HepG2 (cell line): ENCODE measurements at regions not wholly inside any gene's neighbourhood (a gene's known extent, or its start where the extent isn't known, plus 50 kb on each side); places are given as distances from the start of the nearest gene placed in this dataset.

Experiments used
- ATAC-seq: fragments of 200-7000 bp; cut with Tn5 transposase; 3 replicates; pipeline ENCODE4 v1.9.1; 2020; ENCODE audit warnings: mild to moderate bottlenecking, moderate library complexity
- BruUV-seq: library from RNA; stranded (reverse); fragments of 400-500 nt; replicated peaks from 2 replicates; lab custom pipeline; 2021; lab: Mats Ljungman, UMichigan
- CTCF ChIA-PET: fragments of 300-600 bp; formaldehyde crosslinking; extraction: SDS; loops from one replicate; lab custom pipeline; 2021; ENCODE audit warnings: low total read pairs, inconsistent platforms, low intra/inter-chr PET ratio; lab: Yijun Ruan, JAX
- POLR2A ChIA-PET: fragments of 350-600 bp; sonication (Branson Sonifier 250); formaldehyde crosslinking; loops from one replicate; lab custom pipeline; 2020; ENCODE audit warnings: antibody characterized with exemption, inconsistent platforms; lab: Yijun Ruan, JAX
- DNase-seq: peaks from one replicate; pipeline ENCODE4 v3.0.0-alpha.2; 2015; ENCODE audit warnings: low spot score
- FAIRE-seq: peaks from 3 replicates; lab custom pipeline; 2011; peaks lifted over from hg19 to GRCh38; lab: Jason Lieb, UNC
- H2AFZ ChIP-seq: one replicate; pipeline ENCODE4 v1.6.1; 2011; ENCODE audit warnings: low read length, inconsistent platforms
- H3K27ac ChIP-seq: fragments of 300-600 bp; 3 replicates; pipeline ENCODE4 v1.8.0; 2011; ENCODE audit warnings: mixed run types, mild to moderate bottlenecking, mixed read lengths, low read length, inconsistent platforms; ENCODE audit not compliant: insufficient read depth; ENCODE audit errors: extremely low read length
- H3K27me3 ChIP-seq, 2 experiments: fragments of 200-600 bp in 1 of 2; 2 replicates in 1 of 2; 3 replicates in 1 of 2; pipeline versions ENCODE4 v1.6.0 to v1.8.0; 2011; ENCODE audit warnings: low read length in 2 of 2, mild to moderate bottlenecking in 2 of 2, moderate library complexity in 2 of 2, inconsistent platforms in 1 of 2; ENCODE audit not compliant: insufficient read depth in 2 of 2, control insufficient read depth in 1 of 2
- H3K36me3 ChIP-seq, 2 experiments: fragments of 200-600 bp in 1 of 2; replicated peaks in 1 of 2; 2 replicates in 1 of 2; 3 replicates in 1 of 2; pipeline versions ENCODE4 v1.5.1 to v1.8.0; 2011; ENCODE audit warnings: low read length in 2 of 2, inconsistent platforms in 1 of 2; ENCODE audit not compliant: insufficient read depth in 2 of 2, control insufficient read depth in 1 of 2
- H3K4me1 ChIP-seq: 2 replicates; pipeline ENCODE4 v1.5.1; 2012; ENCODE audit warnings: low read length, inconsistent platforms; ENCODE audit not compliant: insufficient read depth
- H3K4me2 ChIP-seq: 2 replicates; pipeline ENCODE4 v1.6.0; 2011; ENCODE audit warnings: low read depth, low read length, inconsistent platforms
- H3K4me3 ChIP-seq, 3 experiments: fragments of 200-600 bp in 1 of 3; sonication (generic), shearing (Covaris generic) in 1 of 3; replicated peaks in 1 of 3; 2 replicates each; pipeline ENCODE4 v1.5.1; 2011 to 2016; ENCODE audit warnings: low read length in 3 of 3, inconsistent platforms in 2 of 3, low read depth in 2 of 3, mild to moderate bottlenecking in 2 of 3, control low read depth in 1 of 3, mixed read lengths in 1 of 3; ENCODE audit not compliant: insufficient read depth in 1 of 3
- H3K79me2 ChIP-seq: one replicate; pipeline ENCODE4 v1.6.1; 2011; ENCODE audit warnings: low read length, inconsistent platforms; ENCODE audit not compliant: insufficient read depth
- H3K9ac ChIP-seq: 2 replicates; pipeline ENCODE4 v1.6.0; 2011; ENCODE audit warnings: mild to moderate bottlenecking, low read depth, low read length, inconsistent platforms; ENCODE audit not compliant: insufficient read depth
- H3K9me3 ChIP-seq: 2 replicates; pipeline ENCODE4 v1.5.1; 2012; ENCODE audit warnings: mild to moderate bottlenecking, low read length
- H4K20me1 ChIP-seq: 2 replicates; pipeline ENCODE4 v1.6.0; 2011; ENCODE audit warnings: inconsistent platforms, mild to moderate bottlenecking, low read length, moderate library complexity; ENCODE audit not compliant: insufficient read depth
- IRF9 ChIP-seq: sonication (generic); formaldehyde crosslinking; IDR thresholded peaks from 2 replicates; pipeline ENCODE4 v1.8.0; 2022; ENCODE audit warnings: missing genetic modification reagents, mild to moderate bottlenecking, borderline replicate concordance
- MATR3 ChIP-seq: sonication (generic); formaldehyde crosslinking; IDR thresholded peaks from 2 replicates; pipeline ENCODE4 v1.4.0; 2020; ENCODE audit warnings: missing genetic modification reagents
- NR2F1 ChIP-seq, 2 experiments: fragments of 450-650 bp in 1 of 2; formaldehyde crosslinking in 1 of 2; IDR thresholded peaks; 2 replicates each; pipeline versions ENCODE4 v1.5.0 to v1.6.1; 2016 to 2020; ENCODE audit warnings: mild to moderate bottlenecking in 1 of 2, missing compliant biosample characterization in 1 of 2, missing genetic modification reagents in 1 of 2, moderate library complexity in 1 of 2
- PCBP1 ChIP-seq: fragments of 200-400 bp; formaldehyde crosslinking; IDR thresholded peaks from 2 replicates; pipeline ENCODE4 v1.6.1; 2017; ENCODE audit warnings: mild to moderate bottlenecking, low read depth, low read length, borderline replicate concordance
- REXO4 ChIP-seq: sonication (generic); formaldehyde crosslinking; IDR thresholded peaks from 2 replicates; pipeline ENCODE4 v1.8.0; 2022; ENCODE audit warnings: missing genetic modification reagents, mild to moderate bottlenecking, borderline replicate concordance
- RXRB ChIP-seq: IDR thresholded peaks from 2 replicates; pipeline ENCODE4 v1.6.1; 2016; ENCODE audit warnings: borderline replicate concordance, missing genetic modification reagents, missing compliant biosample characterization
- TOE1 ChIP-seq: sonication (generic); formaldehyde crosslinking; IDR thresholded peaks from 2 replicates; pipeline ENCODE4 v1.4.0; 2020; ENCODE audit warnings: mild to moderate bottlenecking, missing genetic modification reagents
- TRAFD1 ChIP-seq: sonication (generic); formaldehyde crosslinking; IDR thresholded peaks from 2 replicates; pipeline ENCODE4 v1.5.1; 2020; ENCODE audit warnings: missing genetic modification reagents, mild to moderate bottlenecking, borderline replicate concordance
- ZNF512B ChIP-seq: sonication (generic); formaldehyde crosslinking; IDR thresholded peaks from 2 replicates; pipeline ENCODE4 v1.5.1; 2020; ENCODE audit warnings: missing genetic modification reagents, mild to moderate bottlenecking, borderline replicate concordance
- ZNF550 ChIP-seq: sonication (generic); formaldehyde crosslinking; IDR thresholded peaks from 2 replicates; pipeline ENCODE4 v1.4.0; 2020; ENCODE audit warnings: mild to moderate bottlenecking, missing genetic modification reagents, borderline replicate concordance
- ZNF615 ChIP-seq: sonication (generic); formaldehyde crosslinking; IDR thresholded peaks from 2 replicates; pipeline ENCODE4 v1.5.0; 2020; ENCODE audit warnings: mild to moderate bottlenecking, missing genetic modification reagents, borderline replicate concordance
- WGBS: methylation state at CpG from one replicate; pipeline ENCODE4 v1.1.6; 2017; ENCODE audit warnings: low lambda C conversion rate; 5-methylcytosine and 5-hydroxymethylcytosine counted together
- in situ Hi-C: cut with HindIII; loops from 2 replicates; pipeline ENCODE4 v1.10.0; 2017; ENCODE audit warnings: low pct_unique_long_range_greater_than_20kb; ENCODE audit not compliant: extremely low pct_ligation_motif_present
- intact Hi-C: fragments of 100-400 bp; cut with micrococcal nuclease; formaldehyde crosslinking; loops from one replicate; pipeline ENCODE4 v1.10.0; 2022; ENCODE audit not compliant: unreplicated experiment

- CTCF ChIA-PET, result no interaction called here
- in situ Hi-C loops (no loop called here), intact Hi-C loops (no loop called here)
- Histone ChIP-seq H3K4me2 (no peak overlapping the region), H4K20me1 (no peaks in the 10 kb centered on the region), H3K27me3 (no peaks in the 10 kb centered on the region; a peak in 2 of 5 replicates), H3K27ac (no peak overlapping the region), H3K4me1 (no peaks in the 10 kb centered on the region), H3K9ac (no peak overlapping the region), H3K9me3 (no peaks in the 10 kb centered on the region), H3K4me3 (no peak overlapping the region), H3K36me3 (no peaks in the 10 kb centered on the region), H2AFZ (no peak overlapping the region), H3K79me2 (no peaks in the 10 kb centered on the region)
- ATAC-seq, result no peak
- 22% methylated on average over 6 of the region's 6 CpGs for WGBS
- no peak for TF ChIP-seq NR2F1 (CRISPR knock-in tag; IDR thresholded peaks at IDR 0.05)
- no peak for TF ChIP-seq ZNF550 (CRISPR knock-in tag)
- TF ChIP-seq PCBP1, result no peak
- POLR2A ChIA-PET, result no interaction called here
- no peak for DNase-seq
- BruUV-seq, result no TSS peak
- FAIRE-seq, result no peak
Observed at GRCh38 chr15:61682891-61683735, 377.1 kb downstream of the VPS13C start.

GRCh38 chr15:61681676-61682075 lies 378.6 kb downstream of the VPS13C start:
- no peaks in the 10 kb centered on the region for H3K4me1 ChIP-seq
- no peak overlapping the region for H3K9ac ChIP-seq
- H3K36me3 ChIP-seq, result no peaks in the 10 kb centered on the region
- ChIA-PET POLR2A (no interaction called here), CTCF (no interaction called here)
- H3K27ac ChIP-seq, result no peak overlapping the region
- no peaks in the 10 kb centered on the region for H3K79me2 ChIP-seq
- no peaks in the 10 kb centered on the region for H3K9me3 ChIP-seq
- H4K20me1 ChIP-seq, result no peaks in the 10 kb centered on the region
- intact Hi-C loops, result no loop called here
- H3K4me3 ChIP-seq, result no peak overlapping the region
- ATAC-seq (no peak), DNase-seq (no peak), FAIRE-seq (no peak)
- in situ Hi-C loops, result no loop called here
- H2AFZ ChIP-seq, result no peak overlapping the region
- no peaks in the 10 kb centered on the region; a peak in 2 of 5 replicates for H3K27me3 ChIP-seq
- no TSS peak for BruUV-seq
- WGBS, result 3% methylated on average over 2 of the region's 2 CpGs
- H3K4me2 ChIP-seq, result no peak overlapping the region
- TF ChIP-seq REXO4 (CRISPR knock-in tag), result no peak
- TF ChIP-seq MATR3 (CRISPR knock-in tag), result no peak
- no peak for TF ChIP-seq ZNF615 (CRISPR knock-in tag)
- TF ChIP-seq TRAFD1 (CRISPR knock-in tag), result no peak
- no peak for TF ChIP-seq RXRB (CRISPR knock-in tag)
- no peak for TF ChIP-seq ZNF512B (CRISPR knock-in tag)
- no peak for TF ChIP-seq IRF9 (CRISPR knock-in tag)
- no peak for TF ChIP-seq TOE1 (CRISPR knock-in tag)
